NB4 (cell line): ENCODE measurements at regions not wholly inside any gene's neighbourhood (a gene's known extent, or its start where the extent isn't known, plus 50 kb on each side); places are given as distances from the start of the nearest gene placed in this dataset.

ENCODE experiments used
- DNase-seq: peaks from one replicate; pipeline ENCODE4 v3.0.0; 2010; ENCODE audit warnings: low read depth
- H3K4me3 ChIP-seq: one replicate; pipeline ENCODE4 v1.5.1; 2011; ENCODE audit warnings: mild to moderate bottlenecking, low read depth, low read length, moderate library complexity
- MYC ChIP-seq: IDR thresholded peaks from 2 replicates; pipeline ENCODE4 v1.6.1; 2011; ENCODE audit warnings: low read depth, low read length
- POLR2A ChIP-seq: IDR thresholded peaks from 2 replicates; pipeline ENCODE4 v1.6.1; 2011; ENCODE audit warnings: mild to moderate bottlenecking; ENCODE audit not compliant: insufficient read length; ENCODE audit errors: extremely low read depth
- TF ChIP-seq, protein P1 (sequence below): IDR thresholded peaks from one replicate; pipeline ENCODE4 v1.5.1; 2012; ENCODE audit warnings: low read depth, low read length
- TF ChIP-seq, protein P2 (sequence below): IDR thresholded peaks from 2 replicates; pipeline ENCODE4 v1.6.1; 2011; ENCODE audit warnings: low read depth, low read length

DNA sequence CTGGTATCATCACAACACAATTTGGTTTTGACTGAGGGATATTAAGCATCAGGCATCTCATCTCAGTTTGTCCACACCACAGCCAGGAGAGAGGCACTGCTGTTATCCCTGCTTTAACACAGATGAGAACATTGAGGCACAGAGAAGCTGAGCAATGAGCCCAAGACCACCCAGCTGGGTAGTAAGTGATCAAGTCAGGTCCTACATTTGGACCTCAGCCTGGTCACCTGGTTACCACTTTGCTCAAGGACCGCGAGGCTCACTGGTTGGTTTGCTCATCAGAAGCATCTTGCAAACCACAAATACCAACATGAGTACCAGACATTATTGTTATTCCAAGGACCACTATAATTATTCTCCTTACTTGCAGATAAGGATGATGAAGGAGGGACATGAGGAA, 245.5 kb downstream of the CBLN1 start:
- TF ChIP-seq, protein P1, sequence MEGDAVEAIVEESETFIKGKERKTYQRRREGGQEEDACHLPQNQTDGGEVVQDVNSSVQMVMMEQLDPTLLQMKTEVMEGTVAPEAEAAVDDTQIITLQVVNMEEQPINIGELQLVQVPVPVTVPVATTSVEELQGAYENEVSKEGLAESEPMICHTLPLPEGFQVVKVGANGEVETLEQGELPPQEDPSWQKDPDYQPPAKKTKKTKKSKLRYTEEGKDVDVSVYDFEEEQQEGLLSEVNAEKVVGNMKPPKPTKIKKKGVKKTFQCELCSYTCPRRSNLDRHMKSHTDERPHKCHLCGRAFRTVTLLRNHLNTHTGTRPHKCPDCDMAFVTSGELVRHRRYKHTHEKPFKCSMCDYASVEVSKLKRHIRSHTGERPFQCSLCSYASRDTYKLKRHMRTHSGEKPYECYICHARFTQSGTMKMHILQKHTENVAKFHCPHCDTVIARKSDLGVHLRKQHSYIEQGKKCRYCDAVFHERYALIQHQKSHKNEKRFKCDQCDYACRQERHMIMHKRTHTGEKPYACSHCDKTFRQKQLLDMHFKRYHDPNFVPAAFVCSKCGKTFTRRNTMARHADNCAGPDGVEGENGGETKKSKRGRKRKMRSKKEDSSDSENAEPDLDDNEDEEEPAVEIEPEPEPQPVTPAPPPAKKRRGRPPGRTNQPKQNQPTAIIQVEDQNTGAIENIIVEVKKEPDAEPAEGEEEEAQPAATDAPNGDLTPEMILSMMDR = no peak
- TF ChIP-seq, protein P2, sequence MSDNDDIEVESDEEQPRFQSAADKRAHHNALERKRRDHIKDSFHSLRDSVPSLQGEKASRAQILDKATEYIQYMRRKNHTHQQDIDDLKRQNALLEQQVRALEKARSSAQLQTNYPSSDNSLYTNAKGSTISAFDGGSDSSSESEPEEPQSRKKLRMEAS = no peak
- DNase-seq = no peak
- no peak overlapping the region for H3K4me3 ChIP-seq

DNA sequence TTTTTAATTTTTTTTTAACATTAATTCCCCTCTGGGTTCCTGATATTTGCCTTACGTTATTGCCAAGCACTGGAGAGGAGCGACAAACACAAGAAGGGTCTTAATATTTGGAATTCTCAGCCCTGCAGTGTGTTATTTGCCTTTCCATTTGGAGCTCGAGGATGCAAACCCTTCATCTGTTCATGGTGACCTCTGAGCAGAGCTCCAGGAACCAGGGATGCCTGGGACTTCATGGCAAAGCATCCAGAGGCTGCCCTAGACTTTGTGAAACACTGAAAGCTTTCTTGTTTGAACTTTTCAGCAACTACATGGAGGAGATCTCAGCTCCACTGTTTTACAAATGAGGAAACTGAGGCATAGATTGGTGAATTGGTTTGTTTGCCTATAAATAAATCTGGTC, 254.2 kb downstream of the CBLN1 start:
- DNase-seq = no peak
- no peak for TF ChIP-seq POLR2A
- TF ChIP-seq, protein P2 = no peak
- TF ChIP-seq, protein P1 = no peak
- TF ChIP-seq MYC = no peak
- no peak overlapping the region for H3K4me3 ChIP-seq

DNA sequence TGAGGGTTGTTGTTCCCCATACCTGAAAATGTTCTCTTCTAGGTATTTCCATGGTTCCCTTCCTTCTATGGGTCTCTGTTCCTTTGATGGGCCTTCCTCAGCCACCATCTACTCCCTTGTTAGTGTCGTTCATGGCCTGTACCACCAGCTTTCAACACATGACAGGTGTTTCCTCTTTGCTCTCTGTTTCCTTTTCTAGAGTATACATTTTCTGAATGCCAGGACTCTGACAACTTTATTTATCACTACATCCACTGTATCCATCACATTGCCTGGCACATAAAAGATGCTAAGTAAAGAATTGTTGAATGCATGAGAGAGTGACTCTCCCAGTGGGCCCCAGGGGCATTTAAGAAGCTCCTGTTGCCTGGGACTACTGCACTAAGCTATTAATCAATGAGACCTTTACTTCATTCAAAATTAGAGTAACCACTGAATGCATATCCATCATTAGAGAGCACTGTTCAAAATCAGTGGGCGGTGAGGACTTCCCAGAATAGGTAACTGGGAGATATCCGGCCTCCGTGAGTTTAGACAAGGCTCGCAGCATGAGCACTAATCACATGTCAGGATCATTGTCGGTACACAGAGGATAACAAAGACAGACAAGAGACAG, 255.0 kb downstream of the CBLN1 start:
- H3K4me3 ChIP-seq = no peak overlapping the region
- TF ChIP-seq, protein P1 = no peak
- TF ChIP-seq MYC = no peak
- no peak for TF ChIP-seq POLR2A
- TF ChIP-seq, protein P2 = no peak
- no peak for DNase-seq

DNA sequence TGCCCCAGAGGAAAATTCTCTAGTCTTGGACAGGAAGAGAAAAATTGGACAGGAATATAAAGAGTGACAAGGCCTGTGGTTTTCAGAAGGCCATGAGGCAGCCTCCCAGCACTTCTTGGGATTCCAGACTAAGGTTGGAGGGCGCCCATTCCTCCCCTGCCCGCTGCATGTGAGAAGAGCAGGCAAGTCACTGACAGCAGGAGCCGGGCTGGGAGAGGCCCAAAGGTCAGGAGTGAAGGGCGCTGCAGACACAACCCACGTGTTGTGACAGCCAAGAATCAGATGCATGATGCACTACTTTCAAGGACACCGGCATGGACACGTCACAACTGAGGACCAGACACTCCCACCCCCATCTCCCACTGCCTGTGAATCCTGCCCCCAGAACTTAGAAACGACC, 256.7 kb downstream of the CBLN1 start:
- no peak for DNase-seq
- no peak overlapping the region for H3K4me3 ChIP-seq
- TF ChIP-seq, protein P2 = no peak
- no peak for TF ChIP-seq MYC

DNA sequence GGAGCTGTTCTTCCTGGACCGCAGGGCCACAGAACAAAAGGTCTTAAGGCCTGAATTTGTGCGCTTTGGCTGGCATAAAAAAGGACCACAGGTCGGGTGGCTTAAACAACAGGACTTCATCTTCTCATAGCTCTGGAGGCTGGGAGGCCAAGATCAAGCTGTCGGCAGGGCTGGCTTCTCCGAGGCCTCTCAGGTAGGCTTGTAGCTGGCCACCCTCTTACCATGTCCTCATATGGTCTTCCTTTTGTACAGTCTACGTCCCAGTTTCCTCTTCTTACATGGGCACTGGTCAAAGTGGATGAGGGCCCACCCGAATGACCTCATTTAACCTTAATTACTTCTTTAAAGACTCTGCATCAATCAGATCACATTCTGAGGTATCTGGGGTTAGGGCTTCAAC, 257.6 kb downstream of the CBLN1 start:
- DNase-seq = no peak
- no peak for TF ChIP-seq POLR2A
- TF ChIP-seq, protein P2 = no peak
- no peak overlapping the region for H3K4me3 ChIP-seq

DNA sequence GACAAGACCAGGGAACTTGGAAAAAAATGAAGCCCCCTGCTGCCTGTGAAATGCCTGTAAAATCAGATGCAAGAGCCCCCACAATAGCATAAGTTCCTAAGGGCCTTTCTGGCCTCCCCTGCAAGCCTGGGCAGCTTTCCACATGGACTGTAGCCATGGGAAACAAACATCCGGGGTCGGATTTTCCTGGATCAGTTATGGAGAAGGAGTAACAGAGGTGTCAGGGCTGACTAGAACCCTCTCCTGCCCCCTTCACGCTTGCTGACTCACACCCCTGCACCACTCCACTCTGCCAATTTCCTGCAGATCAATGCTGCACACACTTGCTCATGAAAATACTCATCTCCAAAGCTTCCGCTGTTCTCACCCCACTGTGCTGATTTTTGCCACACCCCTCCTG, 258.6 kb downstream of the CBLN1 start:
- no peak for DNase-seq
- TF ChIP-seq, protein P2 = no peak
- TF ChIP-seq POLR2A (no peak), MYC (no peak)
- TF ChIP-seq, protein P1 = no peak

More for the DNA sequence above, 258.6 kb downstream of the CBLN1 start:
- no peak overlapping the region for H3K4me3 ChIP-seq
